ENCODE measurements at regions not wholly inside any gene's neighbourhood (a gene's known extent, or its start where the extent isn't known, plus 50 kb on each side); places are given as distances from the start of the nearest gene placed in this dataset.

DNA sequence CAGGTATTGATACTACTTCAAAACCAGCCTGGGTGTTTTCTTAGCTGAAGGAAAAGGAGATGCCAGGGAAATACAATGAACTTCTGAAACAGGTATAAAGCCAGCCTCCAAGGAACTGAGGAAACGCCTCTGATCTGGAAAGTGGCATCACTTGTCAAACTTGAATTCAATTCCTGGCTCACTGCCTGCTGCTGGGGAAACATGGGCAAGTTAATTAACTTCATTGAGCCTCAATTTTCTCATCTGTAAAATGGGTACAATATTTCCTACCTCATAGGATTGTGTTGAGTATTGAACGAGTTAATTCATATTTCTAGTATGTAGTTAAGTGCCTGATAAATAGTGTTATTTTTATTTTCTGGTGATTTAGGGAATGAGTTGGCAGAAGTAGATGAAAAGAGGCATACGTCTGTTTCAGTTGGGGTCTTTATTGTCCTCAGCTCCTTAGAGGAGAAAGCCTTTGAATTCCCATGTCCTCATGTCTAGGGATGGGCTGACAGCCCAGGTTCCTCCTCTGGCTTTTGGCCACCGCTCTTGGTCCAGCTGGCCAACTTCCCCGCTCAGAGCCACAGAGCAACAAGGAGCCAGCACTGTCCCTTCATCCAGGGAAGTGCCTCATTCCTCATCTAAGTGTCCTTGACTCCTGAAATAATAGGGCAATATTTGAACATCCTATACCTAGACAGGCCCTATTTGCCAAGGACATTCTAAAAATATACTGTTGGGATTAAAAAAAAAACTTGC is 210.5 kb upstream of the GATA6 start:
- Histone ChIP-seq H3K14ac (replicated peaks; ENCODE audit: low read depth, low read length) (no peak overlapping the region), H2BK5ac (ENCODE audit: low read depth, low read length, poor library complexity, severe bottlenecking) (no peak overlapping the region), H3K23ac (ENCODE audit: low read depth, low read length) (no peak overlapping the region), H4K5ac (ENCODE audit: low read depth, low read length) (no peak overlapping the region), H4K91ac (ENCODE audit: insufficient read depth, low read depth, low read length) (no peak overlapping the region), H3K4me2 (ENCODE audit: low read depth, low read length) (no peak overlapping the region), H3K4ac (ENCODE audit: low read depth, low read length) (no peak overlapping the region), H3K36me3 (ENCODE audit: control insufficient read depth, insufficient read depth, low read length) (no peaks in the 10 kb centered on the region), H4K8ac (ENCODE audit: low read depth in 2 of 2, low read length in 2 of 2) (no peak overlapping the region), H2BK120ac (ENCODE audit: low read depth, low read length) (no peak overlapping the region), H3K9me1 (ENCODE audit: insufficient read depth, low read length) (no peaks in the 10 kb centered on the region), H3K4me3 (ENCODE audit: insufficient read depth, low read depth, low read length) (no peak overlapping the region), H2AK9ac (replicated peaks; ENCODE audit: low read depth, low read length, poor library complexity) (no peak overlapping the region), H3K27ac (ENCODE audit: insufficient read depth, low read length) (no peak overlapping the region), H2AK5ac (ENCODE audit: low read depth, low read length) (no peak overlapping the region), H4K20me1 (ENCODE audit: insufficient read depth, low read length) (no peaks in the 10 kb centered on the region), H3K9me3 (ENCODE audit: control insufficient read depth, insufficient read depth, low read length) (no peaks in the 10 kb centered on the region), H2BK20ac (ENCODE audit: low read depth, low read length) (no peak overlapping the region), H3K27me3 (ENCODE audit: control insufficient read depth, insufficient read depth, low read length) (peaks cover 19% of the 10 kb centered on the region), H3K18ac (ENCODE audit: low read depth, low read length) (no peak overlapping the region), H3K9ac (ENCODE audit: low read depth, low read length) (no peak overlapping the region), H2BK15ac (ENCODE audit: low read depth, low read length) (no peak overlapping the region), H3K56ac (ENCODE audit: extremely low read depth, insufficient read depth, low read length) (no peak overlapping the region), H2AFZ (replicated peaks; ENCODE audit: low read length, poor library complexity) (no peak overlapping the region), H3K4me1 (ENCODE audit: control insufficient read depth, insufficient read depth, low read length) (no peaks in the 10 kb centered on the region), H3K79me1 (ENCODE audit: low read depth in 1 of 2, low read length in 2 of 2) (no peaks in the 10 kb centered on the region)
- no CpG with 5 or more reads among the region's 5 CpGs for WGBS, 2 experiments (ENCODE audit: extremely low coverage in 2 of 2, insufficient read length in 1 of 2)
- TF ChIP-seq CTCF (conservative IDR thresholded peaks at IDR 0.05; ENCODE audit: low read depth, low read length), result no peak
- TF ChIP-seq MAFK (IDR thresholded peaks at IDR 0.05; ENCODE audit: low read depth, low read length), result no peak
- TF ChIP-seq CEBPB (IDR thresholded peaks at IDR 0.05; ENCODE audit: low read depth, low read length), result no peak
- TF ChIP-seq RCOR1 (IDR thresholded peaks at IDR 0.05; ENCODE audit: insufficient replicate concordance, low read length), result no peak
- no peak for TF ChIP-seq SMC3 (IDR thresholded peaks at IDR 0.05; ENCODE audit: low read depth, low read length)
- no peak for TF ChIP-seq USF2 (IDR thresholded peaks at IDR 0.05; ENCODE audit: low read depth, low read length)
- TF ChIP-seq RFX5 (IDR thresholded peaks at IDR 0.05; ENCODE audit: low read depth, low read length), result no peak
- no peak for TF ChIP-seq MXI1 (IDR thresholded peaks at IDR 0.05; ENCODE audit: borderline replicate concordance, low read depth, low read length)
- TF ChIP-seq POLR2A (IDR thresholded peaks at IDR 0.05; ENCODE audit: low read depth, low read length), result no peak
- no peak for TF ChIP-seq FOS (IDR thresholded peaks at IDR 0.05; ENCODE audit: low read depth, low read length)
- no peak for TF ChIP-seq MAZ (IDR thresholded peaks at IDR 0.05; ENCODE audit: borderline replicate concordance, low read depth, low read length)
- no peak for TF ChIP-seq ELK1 (IDR thresholded peaks at IDR 0.05; ENCODE audit: borderline replicate concordance, low read depth, low read length)
- no peak for TF ChIP-seq CHD1 (IDR thresholded peaks at IDR 0.05; ENCODE audit: low read depth, low read length)
- TF ChIP-seq BHLHE40 (IDR thresholded peaks at IDR 0.05; ENCODE audit: low read depth, low read length), result no peak
- TF ChIP-seq RAD21 (IDR thresholded peaks at IDR 0.05; ENCODE audit: low read length), result no peak
- no peak for TF ChIP-seq NFE2L2 (IDR thresholded peaks at IDR 0.05; ENCODE audit: low read depth, low read length)
- no TSS peak for BruUV-seq (replicated peaks)
- dilution Hi-C loops (cut with HindIII; ENCODE audit: low sequenced_read_pairs, unreplicated experiment) (no loop called here), intact Hi-C loops (cut with micrococcal nuclease) (no loop called here), in situ Hi-C loops (cut with MboI; ENCODE audit: low sequenced_read_pairs) (loop anchor here (5.0 to 25.0 kb wide), 2 partner anchors 47 to 472 kb away; no protein-coding TSS in a partner anchor)
- no peak for ATAC-seq (ENCODE audit: low read depth)
- no peak for DNase-seq
- POLR2A ChIA-PET (ENCODE audit: unreplicated experiment), result no interaction called here
- CTCF ChIA-PET, result no interaction called here

All from IMR-90 (cell line).